ENCODE measurements at regions not wholly inside any gene's neighbourhood (a gene's known extent, or its start where the extent isn't known, plus 50 kb on each side); places are given as distances from the start of the nearest gene placed in this dataset.

GRCh38 chr4:38223306-38223705 is 263.1 kb downstream of the PTTG2 start:
- no peaks in the 10 kb centered on the region for H3K27me3 ChIP-seq
- no peak overlapping the region for H3K4me3 ChIP-seq
- peak; percentile 65 for DNase-seq
- no peaks in the 10 kb centered on the region for H3K9me3 ChIP-seq
- no peaks in the 10 kb centered on the region for H3K36me3 ChIP-seq

GRCh38 chr4:38223782-38224236 is 263.6 kb downstream of the PTTG2 start:
- Histone ChIP-seq H3K9me3 (no peaks in the 10 kb centered on the region), H3K27me3 (no peaks in the 10 kb centered on the region), H3K4me3 (no peak overlapping the region), H3K36me3 (no peaks in the 10 kb centered on the region)
- no peak for DNase-seq

GRCh38 chr4:38224850-38225249 is 264.7 kb downstream of the PTTG2 start:
- no peak for DNase-seq
- Histone ChIP-seq H3K27me3 (no peaks in the 10 kb centered on the region), H3K36me3 (no peaks in the 10 kb centered on the region), H3K9me3 (no peaks in the 10 kb centered on the region), H3K4me3 (no peak overlapping the region)

- no peaks in the 10 kb centered on the region for H3K27me3 ChIP-seq
- no peaks in the 10 kb centered on the region for H3K36me3 ChIP-seq
- DNase-seq, result peak; percentile 45
- H3K9me3 ChIP-seq, result no peaks in the 10 kb centered on the region
- H3K4me3 ChIP-seq, result no peak overlapping the region
These were observed 266.0 kb downstream of the PTTG2 start for GRCh38 chr4:38226170-38226569.

- H3K4me3 ChIP-seq, result no peak overlapping the region
- no peaks in the 10 kb centered on the region for H3K27me3 ChIP-seq
- no peak for DNase-seq
- peaks cover 3% of the 10 kb centered on the region; the same call in 1 of the 2 replicates for H3K9me3 ChIP-seq
- no peaks in the 10 kb centered on the region for H3K36me3 ChIP-seq
These were observed 270.1 kb downstream of the PTTG2 start for GRCh38 chr4:38230121-38230801.

- DNase-seq, result no peak
- no peak overlapping the region for H3K4me3 ChIP-seq
- no peaks in the 10 kb centered on the region for H3K27me3 ChIP-seq
- no peaks in the 10 kb centered on the region for H3K36me3 ChIP-seq
- peaks cover 3% of the 10 kb centered on the region; the same call in 1 of the 2 replicates for H3K9me3 ChIP-seq
These were observed 270.8 kb downstream of the PTTG2 start for GRCh38 chr4:38230821-38231563.

GRCh38 chr4:38231626-38232025 is 271.4 kb downstream of the PTTG2 start:
- Histone ChIP-seq H3K4me3 (no peak overlapping the region), H3K27me3 (no peaks in the 10 kb centered on the region), H3K36me3 (no peaks in the 10 kb centered on the region), H3K9me3 (peaks cover 3% of the 10 kb centered on the region; the same call in 1 of the 2 replicates)
- no peak for DNase-seq

- DNase-seq, result no peak
- Histone ChIP-seq H3K9me3 (peaks cover 3% of the 10 kb centered on the region; the same call in 1 of the 2 replicates), H3K4me3 (no peak overlapping the region)
These were observed 272.5 kb downstream of the PTTG2 start for GRCh38 chr4:38232741-38233140.

GRCh38 chr4:38233727-38234480 is 273.7 kb downstream of the PTTG2 start:
- H3K36me3 ChIP-seq, result no peaks in the 10 kb centered on the region
- no peak for DNase-seq
- peaks cover 3% of the 10 kb centered on the region; the same call in 1 of the 2 replicates for H3K9me3 ChIP-seq
- H3K27me3 ChIP-seq, result no peaks in the 10 kb centered on the region
- no peak overlapping the region for H3K4me3 ChIP-seq

More at GRCh38 chr4:38232741-38233140, 272.5 kb downstream of the PTTG2 start:
- Histone ChIP-seq H3K36me3 (no peaks in the 10 kb centered on the region), H3K27me3 (no peaks in the 10 kb centered on the region)

GRCh38 chr4:38235354-38235753 is 275.2 kb downstream of the PTTG2 start:
- peaks cover 3% of the 10 kb centered on the region; the same call in 1 of the 2 replicates for H3K9me3 ChIP-seq
- H3K27me3 ChIP-seq, result no peaks in the 10 kb centered on the region
- DNase-seq, result no peak
- H3K4me3 ChIP-seq, result no peak overlapping the region
- H3K36me3 ChIP-seq, result no peaks in the 10 kb centered on the region

- no peaks in the 10 kb centered on the region for H3K27me3 ChIP-seq
- no peak overlapping the region for H3K4me3 ChIP-seq
- peaks cover 3% of the 10 kb centered on the region; the same call in 1 of the 2 replicates for H3K9me3 ChIP-seq
- no peak for DNase-seq
- no peaks in the 10 kb centered on the region for H3K36me3 ChIP-seq
These were observed 275.8 kb downstream of the PTTG2 start for GRCh38 chr4:38236003-38236402.

GRCh38 chr4:38236503-38236902 is 276.3 kb downstream of the PTTG2 start:
- Histone ChIP-seq H3K36me3 (no peaks in the 10 kb centered on the region), H3K27me3 (no peaks in the 10 kb centered on the region), H3K4me3 (no peak overlapping the region), H3K9me3 (peaks cover 3% of the 10 kb centered on the region; the same call in 1 of the 2 replicates)
- DNase-seq, result no peak

- no peaks in the 10 kb centered on the region for H3K27me3 ChIP-seq
- peaks cover 2% of the 10 kb centered on the region; the same call in 1 of the 2 replicates for H3K9me3 ChIP-seq
- peak; percentile 81 for DNase-seq
- H3K36me3 ChIP-seq, result no peaks in the 10 kb centered on the region
- H3K4me3 ChIP-seq, result no peak overlapping the region
These were observed 276.9 kb downstream of the PTTG2 start for GRCh38 chr4:38237139-38237538.

- no peaks in the 10 kb centered on the region for H3K27me3 ChIP-seq
- no peaks in the 10 kb centered on the region for H3K36me3 ChIP-seq
- DNase-seq, result peak; percentile 54
- no peak overlapping the region for H3K4me3 ChIP-seq
- no peaks in the 10 kb centered on the region for H3K9me3 ChIP-seq
These were observed 281.3 kb downstream of the PTTG2 start for GRCh38 chr4:38241541-38241940.

GRCh38 chr4:38242101-38242500 is 281.9 kb downstream of the PTTG2 start:
- Histone ChIP-seq H3K27me3 (no peaks in the 10 kb centered on the region), H3K9me3 (no peaks in the 10 kb centered on the region), H3K36me3 (no peaks in the 10 kb centered on the region), H3K4me3 (no peak overlapping the region)
- DNase-seq, result no peak

GRCh38 chr4:38242822-38243387 is 282.7 kb downstream of the PTTG2 start:
- Histone ChIP-seq H3K27me3 (no peaks in the 10 kb centered on the region), H3K4me3 (no peak overlapping the region), H3K9me3 (no peaks in the 10 kb centered on the region), H3K36me3 (no peaks in the 10 kb centered on the region)
- no peak for DNase-seq

Measured in MG63 (cell line).